ENCODE measurements at regions not wholly inside any gene's neighbourhood (a gene's known extent, or its start where the extent isn't known, plus 50 kb on each side); places are given as distances from the start of the nearest gene placed in this dataset.
"Not testable (repeated sequence)": the region's sequence is repeated elsewhere in the genome, so short reads cannot be mapped to it uniquely, and the experiment has no call there.

GRCh38 chr9:126057121-126057825 is 269.4 kb upstream of the MVB12B start:
- DNase-seq, result peak; percentile 47 to 57

DNA sequence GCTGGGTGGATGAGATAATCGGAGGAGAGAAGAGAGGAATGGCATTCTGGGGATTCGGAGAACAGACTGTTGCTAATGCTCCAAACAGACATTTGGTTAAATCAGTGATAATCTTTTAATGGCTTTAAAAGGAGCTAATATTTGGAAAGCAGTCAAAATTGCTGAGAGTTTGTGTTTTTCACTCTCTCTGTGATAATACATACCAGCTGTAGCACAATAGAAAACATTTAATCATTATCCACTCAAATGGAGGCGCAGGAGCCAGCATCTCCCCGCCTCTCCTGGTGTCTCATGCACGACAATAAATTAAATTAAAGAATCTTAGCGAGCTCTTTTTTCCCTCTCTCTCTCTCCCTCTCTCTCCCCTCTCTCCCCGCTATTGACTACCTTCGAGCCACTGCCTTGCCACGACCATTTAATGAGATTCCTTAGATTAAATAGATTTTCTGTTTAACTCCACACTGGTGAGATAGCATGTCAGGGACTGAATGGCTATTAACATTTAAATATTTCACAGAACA is 268.6 kb upstream of the MVB12B start:
- DNase-seq, result no peak

GRCh38 chr9:126058591-126058990 is 268.0 kb upstream of the MVB12B start:
- peak in 1 of 2 experiments; percentile 32 for DNase-seq

DNA sequence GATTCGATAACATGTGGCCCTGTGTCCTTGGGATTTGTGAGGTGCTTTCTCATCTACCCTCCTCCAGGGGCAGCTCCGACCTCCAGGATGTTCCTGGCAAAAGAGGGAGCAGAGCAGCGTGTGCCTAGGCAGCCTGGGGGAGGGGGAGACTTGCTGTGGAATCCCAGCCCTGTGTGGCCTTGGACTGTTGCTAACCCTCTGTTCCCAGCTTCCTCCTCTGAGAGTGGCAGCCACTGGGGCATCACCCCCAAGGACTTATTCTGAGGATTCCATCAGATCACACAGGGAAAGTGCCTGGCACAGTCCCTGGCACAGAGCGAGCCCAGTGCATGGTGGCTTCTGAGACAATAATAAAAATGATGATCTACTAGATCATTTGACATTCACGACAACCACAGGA is 265.1 kb upstream of the MVB12B start:
- DNase-seq, result no peak

DNA sequence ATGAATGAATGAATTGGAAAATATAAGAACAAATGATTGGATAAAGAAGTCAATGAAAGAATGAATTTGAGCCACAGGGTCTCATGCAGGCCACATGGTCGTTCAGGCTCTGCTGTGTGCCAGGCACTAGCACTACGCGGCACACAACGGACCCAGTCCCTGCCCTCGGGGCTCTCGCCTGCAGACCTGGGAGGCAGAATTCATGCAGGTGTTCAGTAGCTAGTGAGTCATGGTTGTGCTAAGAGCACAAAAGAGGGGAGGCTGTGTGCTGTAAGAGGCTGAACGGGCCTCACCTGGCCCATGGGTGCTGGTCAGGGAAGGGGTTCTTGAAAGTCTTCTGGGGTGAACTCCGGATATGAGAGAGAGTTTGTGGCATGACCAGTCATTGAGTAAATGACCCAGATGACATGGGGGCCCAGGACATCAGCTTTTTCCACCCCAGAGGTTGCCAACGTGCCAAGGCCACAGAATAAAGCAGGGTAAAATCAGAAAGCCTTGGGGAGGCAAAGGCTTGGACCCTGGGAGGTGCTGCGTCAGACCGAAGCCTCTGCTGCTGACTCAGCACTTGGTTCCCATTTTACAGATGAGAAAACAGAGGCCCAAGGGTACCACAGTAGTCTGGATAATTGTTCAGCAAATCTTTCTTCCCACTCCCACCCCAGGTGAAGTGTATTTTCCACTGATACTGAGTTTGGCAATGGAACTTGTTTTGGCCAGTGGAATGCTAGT is 264.3 kb upstream of the MVB12B start:
- no peak for DNase-seq

GRCh38 chr9:126063326-126063725 is 263.3 kb upstream of the MVB12B start:
- DNase-seq, result no peak

- DNase-seq, result no peak
These were observed 260.5 kb upstream of the MVB12B start for GRCh38 chr9:126066131-126066530.

GRCh38 chr9:126067031-126067734 is 259.4 kb upstream of the MVB12B start:
- no peak for DNase-seq

DNA sequence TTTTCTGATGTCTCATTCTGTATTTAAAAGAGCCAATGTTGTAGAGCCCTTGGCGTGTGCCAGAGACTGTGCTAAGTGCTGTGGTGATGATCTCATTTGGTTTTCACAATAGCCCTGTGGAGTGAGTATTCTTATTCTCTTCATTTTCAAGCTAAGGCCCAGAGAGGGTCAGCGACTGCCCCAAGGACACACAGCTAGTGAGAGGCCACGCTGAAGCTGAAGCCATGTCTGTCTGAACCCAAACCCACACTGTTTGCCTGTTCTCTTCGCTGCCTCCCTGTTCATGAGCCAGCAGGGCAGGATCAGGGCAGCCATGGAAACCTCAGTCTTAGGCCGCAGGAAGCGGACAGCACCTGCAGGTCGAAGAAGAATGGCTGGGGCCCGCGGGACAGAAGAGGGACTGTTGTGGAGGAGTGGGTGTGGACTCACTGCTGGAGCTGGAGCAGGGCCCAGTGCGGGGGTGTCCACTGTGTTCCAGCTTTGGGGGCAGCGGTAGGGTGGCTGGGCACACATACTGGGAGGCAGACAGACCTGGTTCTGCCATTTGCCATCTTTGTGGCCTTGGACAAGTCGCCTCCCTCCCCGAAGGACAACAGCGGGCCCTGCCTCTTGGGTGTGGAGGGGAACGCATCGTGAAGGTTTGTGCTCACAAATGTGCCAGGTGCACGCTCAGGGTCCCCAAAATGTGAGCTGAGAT is 257.9 kb upstream of the MVB12B start:
- no peak for DNase-seq

- DNase-seq, result no peak
These were observed 257.2 kb upstream of the MVB12B start for GRCh38 chr9:126069400-126069955.

DNA sequence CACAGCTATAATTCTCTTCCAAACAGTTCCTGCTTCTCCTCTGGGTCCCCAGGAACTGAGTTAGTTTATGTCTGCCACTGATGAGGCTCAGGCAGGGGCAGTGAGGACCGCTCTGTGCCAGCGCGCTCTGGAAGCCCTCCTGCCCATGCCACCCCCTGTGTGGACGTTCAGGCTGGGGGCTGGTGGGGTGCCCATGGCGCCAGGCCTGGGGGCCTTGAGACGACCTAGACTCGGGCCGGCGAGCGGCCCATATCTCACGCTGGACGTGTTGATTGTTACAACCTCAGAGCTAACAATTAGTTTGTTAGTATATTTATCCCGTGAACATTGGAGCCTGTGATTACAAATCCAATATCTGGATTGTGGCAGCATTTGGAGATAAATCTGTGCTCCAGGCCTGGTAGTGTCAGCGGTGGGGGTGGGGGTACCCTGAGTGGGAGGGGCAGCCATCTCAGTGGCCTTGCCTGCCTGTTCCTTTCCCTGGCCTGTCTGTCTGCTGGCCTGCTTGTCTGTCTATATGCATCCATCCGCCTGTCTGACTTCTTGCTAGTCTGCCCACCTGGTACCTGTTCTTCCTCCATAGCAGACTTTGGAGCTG is 256.5 kb upstream of the MVB12B start:
- no peak for DNase-seq

DNA sequence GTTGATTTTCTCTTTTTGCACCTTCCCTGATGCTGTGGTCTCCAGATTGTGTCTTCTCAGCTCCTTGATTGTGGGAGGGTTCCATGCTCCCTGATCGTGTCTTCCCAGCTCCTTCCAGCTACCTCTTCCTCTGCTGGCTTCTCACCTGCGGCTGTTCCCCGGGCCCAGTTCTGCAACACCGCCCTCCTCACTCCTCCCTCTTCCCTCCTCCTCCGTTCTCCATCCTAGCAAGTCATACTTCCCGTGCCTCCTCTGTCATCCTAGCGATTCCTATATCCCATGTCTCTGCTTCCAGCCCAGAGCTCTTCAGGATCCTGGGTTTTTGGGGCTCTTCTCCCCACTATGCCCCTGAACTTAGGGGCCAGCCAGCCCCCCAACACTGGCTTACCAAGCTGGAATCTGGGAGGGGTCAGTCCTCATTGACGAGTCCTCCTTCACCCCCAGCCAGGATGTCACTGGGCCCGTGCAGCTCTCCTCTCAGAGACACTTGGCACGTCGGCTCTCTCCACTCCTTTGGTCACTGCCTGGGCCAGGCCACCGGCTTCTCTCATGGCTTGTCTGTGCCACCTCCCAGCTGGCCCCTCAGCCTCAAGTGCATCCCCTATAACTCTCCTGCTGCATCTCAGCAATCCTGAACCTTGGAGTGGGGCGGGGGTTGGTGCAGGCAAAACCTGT is 255.4 kb upstream of the MVB12B start:
- no peak for DNase-seq

- not testable (repeated sequence) for DNase-seq
These were observed 249.0 kb upstream of the MVB12B start for GRCh38 chr9:126077656-126078055.

GRCh38 chr9:126080641-126081040 is 246.0 kb upstream of the MVB12B start:
- DNase-seq, result no peak

GRCh38 chr9:126081746-126082145 is 244.9 kb upstream of the MVB12B start:
- DNase-seq, result no peak

DNA sequence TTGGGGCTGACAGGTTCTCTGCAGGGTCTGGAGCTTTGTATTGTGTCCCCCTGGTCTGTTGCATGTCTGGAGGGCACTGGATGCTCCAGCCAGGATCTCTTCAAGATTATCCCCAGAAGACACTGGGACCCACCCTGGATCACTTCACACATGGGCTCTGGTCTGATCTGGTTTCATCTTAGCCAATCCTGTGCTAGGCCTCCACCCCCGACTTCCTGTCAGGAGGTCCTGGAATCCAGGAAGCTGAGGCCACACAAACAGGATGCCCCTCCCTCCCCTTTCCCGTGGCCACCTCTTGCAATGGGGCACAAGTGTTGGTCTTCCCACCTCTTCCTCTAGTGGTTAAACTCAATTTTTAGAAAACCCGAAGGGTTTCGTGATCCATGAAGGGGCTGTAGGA is 242.6 kb upstream of the MVB12B start:
- no peak for DNase-seq

GRCh38 chr9:126084696-126085095 is 241.9 kb upstream of the MVB12B start:
- no peak for DNase-seq

GRCh38 chr9:126085170-126085569 is 241.5 kb upstream of the MVB12B start:
- no peak for DNase-seq

DNA sequence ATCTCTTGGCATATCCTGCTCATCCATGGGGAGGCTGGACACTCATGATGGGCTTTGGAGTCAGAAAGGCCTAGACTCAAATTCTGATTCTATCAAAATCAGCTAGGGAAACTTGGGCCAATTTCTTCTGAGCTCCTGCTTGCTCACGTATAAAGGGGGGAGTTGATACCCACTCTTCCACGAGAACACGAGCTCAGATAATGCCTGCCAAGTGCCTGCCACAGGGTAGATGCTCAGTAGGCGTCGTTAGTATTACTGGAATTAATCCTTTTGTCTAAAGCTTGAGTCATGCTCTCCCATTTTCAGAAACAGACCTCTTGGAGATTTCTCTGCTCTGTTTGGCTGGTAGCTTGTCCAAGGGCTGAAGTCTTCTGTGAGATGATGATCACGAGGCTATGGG is 238.3 kb upstream of the MVB12B start:
- DNase-seq, result no peak

DNA sequence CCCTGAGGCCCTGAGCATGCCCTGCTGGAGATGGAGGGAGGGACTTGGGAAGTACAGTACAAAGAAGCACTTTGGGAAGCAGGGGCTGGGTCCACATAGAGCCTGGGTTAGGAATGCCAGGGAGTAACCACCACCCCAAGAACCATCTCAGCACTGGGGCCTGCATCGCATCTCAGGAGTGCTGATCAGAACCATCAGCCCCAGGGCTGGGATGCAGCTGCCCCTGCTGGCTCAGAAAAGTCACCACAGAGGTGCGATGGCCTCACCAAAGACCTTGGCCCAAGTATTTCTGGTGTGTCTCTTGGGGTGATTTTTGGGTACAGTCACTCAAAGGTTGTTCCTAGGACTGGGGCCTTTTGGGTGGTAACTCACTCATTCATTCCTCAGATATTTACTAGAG is 236.8 kb upstream of the MVB12B start:
- DNase-seq, result no peak

GRCh38 chr9:126093771-126094170 is 232.9 kb upstream of the MVB12B start:
- DNase-seq, result no peak

All from SHP77 (cell line).